HCT116 (cell line): ENCODE measurements at regions not wholly inside any gene's neighbourhood (a gene's known extent, or its start where the extent isn't known, plus 50 kb on each side); places are given as distances from the start of the nearest gene placed in this dataset.

Experiments used
- ATAC-seq: fragments of 200-7000 bp; cut with Tn5 transposase; 2 replicates; pipeline ENCODE4 v1.9.1; 2020; ENCODE audit warnings: mild to moderate bottlenecking, moderate library complexity
- BruUV-seq: library from RNA; stranded (reverse); fragments of 400-500 nt; replicated peaks from 2 replicates; lab custom pipeline; 2021; lab: Mats Ljungman, UMichigan
- CTCF ChIA-PET: fragments of 300-600 bp; sonication (Branson Sonifier 250); formaldehyde crosslinking; loops from one replicate; lab custom pipeline; 2021; ENCODE audit warnings: antibody characterized with exemption; lab: Charles Lee
- POLR2A ChIA-PET: fragments of 300-600, 350-600 bp; sonication (Branson Sonifier 250); formaldehyde crosslinking; loops from one replicate; lab custom pipeline; 2021; ENCODE audit warnings: antibody characterized with exemption; lab: Charles Lee
- RAD21 ChIA-PET, 2 experiments: fragments of 300-600 bp; sonication (Branson Sonifier 250); formaldehyde crosslinking; loops; one replicate each; lab custom pipeline; 2023; ENCODE audit warnings: low total read pairs in 2 of 2; ENCODE audit not compliant: uncharacterized antibody in 2 of 2, unreplicated experiment in 2 of 2, low non-redundant PET in 1 of 2; lab: Charles Lee
- DNase-seq: peaks from one replicate; pipeline ENCODE4 v3.0.0-alpha.2; 2010; ENCODE audit warnings: low read depth, low spot score
- H2AFZ ChIP-seq: fragments of 200-600 bp; shearing (Covaris generic), sonication (generic); 2 replicates; pipeline ENCODE4 v1.6.1; 2017; ENCODE audit warnings: low read depth, mixed run types, mixed read lengths, antibody characterized with exemption, low read length; ENCODE audit not compliant: poor library complexity, severe bottlenecking
- H3K27ac ChIP-seq: 2 replicates; pipeline ENCODE4 v1.5.1; 2012; ENCODE audit warnings: low read depth, low read length
- H3K27me3 ChIP-seq: fragments of 200-600 bp; sonication (generic); 2 replicates; pipeline ENCODE4 v1.6.1; 2016; ENCODE audit warnings: mixed run types, low read length, mixed read lengths; ENCODE audit not compliant: insufficient read depth
- H3K36me3 ChIP-seq, 2 experiments: fragments of 200-500 bp in 1 of 2; fragments of 200-600 bp in 1 of 2; sonication (Bioruptor generic) in 1 of 2; sonication (generic) in 1 of 2; 2 replicates each; pipeline versions ENCODE4 v1.5.1 to v1.6.1; 2014 to 2016; ENCODE audit warnings: low read length in 2 of 2, inconsistent platforms in 1 of 2, mixed read lengths in 1 of 2, mixed run types in 1 of 2; ENCODE audit not compliant: insufficient read depth in 2 of 2, control insufficient read depth in 1 of 2
- H3K4me1 ChIP-seq, 2 experiments: fragments of 200-600 bp in 1 of 2; sonication (generic) in 1 of 2; 2 replicates each; pipeline versions ENCODE4 v1.5.1 to v1.6.1; 2012 to 2017; ENCODE audit warnings: low read length in 2 of 2, inconsistent platforms in 1 of 2, mild to moderate bottlenecking in 1 of 2, mixed read lengths in 1 of 2, mixed run types in 1 of 2, moderate library complexity in 1 of 2; ENCODE audit not compliant: insufficient read depth in 2 of 2, control insufficient read depth in 1 of 2
- H3K4me2 ChIP-seq: fragments of 200-600 bp; sonication (generic); 2 replicates; pipeline ENCODE4 v1.6.1; 2017; ENCODE audit warnings: mixed run types, low read length, mixed read lengths
- H3K4me3 ChIP-seq, 2 experiments: fragments of 200-600 bp in 1 of 2; sonication (generic) in 1 of 2; replicated peaks in 1 of 2; 2 replicates each; pipeline ENCODE4 v1.5.1; 2011 to 2016; ENCODE audit warnings: low read length in 2 of 2, control low read depth in 1 of 2, low read depth in 1 of 2, mild to moderate bottlenecking in 1 of 2, mixed read lengths in 1 of 2, mixed run types in 1 of 2
- H3K79me2 ChIP-seq: fragments of 200-600 bp; sonication (generic); 2 replicates; pipeline ENCODE4 v1.6.1; 2017; ENCODE audit warnings: mild to moderate bottlenecking, mixed run types, low read length, moderate library complexity, mixed read lengths; ENCODE audit not compliant: insufficient read depth
- H3K9ac ChIP-seq: fragments of 200-600 bp; sonication (generic); 2 replicates; pipeline ENCODE4 v1.6.1; 2016; ENCODE audit warnings: low read length, mixed read lengths
- H3K9me2 ChIP-seq: fragments of 200-600 bp; sonication (generic), shearing (Covaris generic); 2 replicates; pipeline ENCODE4 v1.6.1; 2017; ENCODE audit warnings: mixed run types, mild to moderate bottlenecking, moderate library complexity; ENCODE audit not compliant: insufficient read depth
- H3K9me3 ChIP-seq, 2 experiments: fragments of 200-500 bp in 1 of 2; fragments of 200-600 bp in 1 of 2; sonication (Bioruptor generic) in 1 of 2; sonication (generic) in 1 of 2; 2 replicates each; pipeline ENCODE4 v1.6.1; 2014 to 2017; ENCODE audit warnings: low read length in 2 of 2, mixed read lengths in 2 of 2, inconsistent platforms in 1 of 2, low read depth in 1 of 2, mild to moderate bottlenecking in 1 of 2, mixed run types in 1 of 2, moderate library complexity in 1 of 2; ENCODE audit not compliant: control insufficient read depth in 1 of 2, insufficient read depth in 1 of 2
- H4K20me1 ChIP-seq: fragments of 200-600 bp; sonication (generic), shearing (Covaris generic); 2 replicates; pipeline ENCODE4 v1.6.1; 2017; ENCODE audit warnings: mixed run types, mild to moderate bottlenecking, moderate library complexity; ENCODE audit not compliant: insufficient read depth
- CBX3 ChIP-seq: IDR thresholded peaks from 2 replicates; pipeline ENCODE4 v1.6.1; 2012; ENCODE audit warnings: low read depth
- CEBPB ChIP-seq: IDR thresholded peaks from 2 replicates; pipeline ENCODE4 v1.6.1; 2012; ENCODE audit warnings: low read depth
- ELF1 ChIP-seq: IDR thresholded peaks from 2 replicates; pipeline ENCODE4 v1.6.1; 2012; ENCODE audit warnings: low read depth, borderline replicate concordance
- EZH2 ChIP-seq: fragments of 200-600 bp; sonication (generic); IDR thresholded peaks from 2 replicates; pipeline ENCODE4 v1.6.1; 2017; ENCODE audit warnings: antibody characterized with exemption, mixed run types
- EZH2phosphoT487 ChIP-seq: fragments of 200-600 bp; IDR thresholded peaks from 2 replicates; pipeline ENCODE4 v1.6.1; 2018; ENCODE audit warnings: antibody characterized with exemption, borderline replicate concordance
- FOSL1 ChIP-seq: IDR thresholded peaks from 2 replicates; pipeline ENCODE4 v1.6.1; 2012; ENCODE audit warnings: low read depth
- POLR2AphosphoS5 ChIP-seq: IDR thresholded peaks from 2 replicates; pipeline ENCODE4 v1.6.1; 2011; ENCODE audit warnings: mild to moderate bottlenecking, low read depth, low read length, moderate library complexity
- RAD21 ChIP-seq: IDR thresholded peaks from 2 replicates; pipeline ENCODE4 v1.6.1; 2012; ENCODE audit warnings: low read depth, mild to moderate bottlenecking
- SIN3A ChIP-seq: IDR thresholded peaks from 2 replicates; pipeline ENCODE4 v1.6.1; 2012; ENCODE audit warnings: low read depth
- SP1 ChIP-seq: IDR thresholded peaks from 2 replicates; pipeline ENCODE4 v1.6.1; 2012; ENCODE audit warnings: low read depth
- YY1 ChIP-seq: IDR thresholded peaks from 2 replicates; pipeline ENCODE4 v1.6.1; 2011; ENCODE audit warnings: low read length, low read depth, moderate library complexity, mild to moderate bottlenecking; ENCODE audit not compliant: insufficient replicate concordance; ENCODE audit errors: extremely low read depth
- ZBTB33 ChIP-seq: IDR thresholded peaks from 2 replicates; pipeline ENCODE4 v1.6.1; 2011; ENCODE audit warnings: mild to moderate bottlenecking, low read length, moderate library complexity; ENCODE audit not compliant: insufficient replicate concordance; ENCODE audit errors: extremely low read depth
- ZFX ChIP-seq: fragments of 450-650 bp; IDR thresholded peaks from 2 replicates; pipeline ENCODE4 v1.6.1; 2017
- ZNF274 ChIP-seq: fragments of 200-500 bp; sonication (Bioruptor generic); IDR thresholded peaks from 2 replicates; pipeline ENCODE4 v1.6.1; 2014; ENCODE audit warnings: mild to moderate bottlenecking, low read depth, low read length, inconsistent platforms
- intact Hi-C: fragments of 100-400 bp; cut with micrococcal nuclease; formaldehyde crosslinking; loops from 2 replicates; pipeline ENCODE4 v1.10.0; 2022
- TF ChIP-seq, protein P1 (sequence below): IDR thresholded peaks from 2 replicates; pipeline ENCODE4 v1.6.1; 2012; ENCODE audit warnings: low read depth
- TF ChIP-seq, protein P2 (sequence below), 3 experiments: fragments of 200-600 bp in 1 of 3; sonication (generic) in 1 of 3; IDR thresholded peaks in 2 of 3; conservative IDR thresholded peaks in 1 of 3; 2 replicates each; pipeline ENCODE4 v1.5.1; 2012 to 2017; ENCODE audit warnings: low read depth in 2 of 3, low read length in 2 of 3, antibody characterized with exemption in 1 of 3, borderline replicate concordance in 1 of 3, control low read depth in 1 of 3, mild to moderate bottlenecking in 1 of 3, mixed read lengths in 1 of 3, mixed run types in 1 of 3, moderate library complexity in 1 of 3; ENCODE audit not compliant: insufficient read depth in 1 of 3
- TF ChIP-seq, protein P3 (sequence below): IDR thresholded peaks from 2 replicates; pipeline ENCODE4 v1.6.1; 2012

GRCh38 chr1:112061901-112062320, 72.4 kb upstream of the KCND3 start:
- ATAC-seq (no peak), DNase-seq (no peak)
- CTCF ChIA-PET, result no interaction called here
- no peak overlapping the region for H3K9ac ChIP-seq
- no peaks in the 10 kb centered on the region for H3K79me2 ChIP-seq
- H3K4me1 ChIP-seq, result no peaks in the 10 kb centered on the region
- intact Hi-C loops, result no loop called here
- H3K27me3 ChIP-seq, result peaks cover 55% of the 10 kb centered on the region
- H3K9me2 ChIP-seq, result no peaks in the 10 kb centered on the region
- H2AFZ ChIP-seq, result no peak overlapping the region
- H4K20me1 ChIP-seq, result no peaks in the 10 kb centered on the region
- no peak for TF ChIP-seq SIN3A
- no peak for TF ChIP-seq EZH2
- TF ChIP-seq FOSL1, result no peak
- TF ChIP-seq, protein P1, sequence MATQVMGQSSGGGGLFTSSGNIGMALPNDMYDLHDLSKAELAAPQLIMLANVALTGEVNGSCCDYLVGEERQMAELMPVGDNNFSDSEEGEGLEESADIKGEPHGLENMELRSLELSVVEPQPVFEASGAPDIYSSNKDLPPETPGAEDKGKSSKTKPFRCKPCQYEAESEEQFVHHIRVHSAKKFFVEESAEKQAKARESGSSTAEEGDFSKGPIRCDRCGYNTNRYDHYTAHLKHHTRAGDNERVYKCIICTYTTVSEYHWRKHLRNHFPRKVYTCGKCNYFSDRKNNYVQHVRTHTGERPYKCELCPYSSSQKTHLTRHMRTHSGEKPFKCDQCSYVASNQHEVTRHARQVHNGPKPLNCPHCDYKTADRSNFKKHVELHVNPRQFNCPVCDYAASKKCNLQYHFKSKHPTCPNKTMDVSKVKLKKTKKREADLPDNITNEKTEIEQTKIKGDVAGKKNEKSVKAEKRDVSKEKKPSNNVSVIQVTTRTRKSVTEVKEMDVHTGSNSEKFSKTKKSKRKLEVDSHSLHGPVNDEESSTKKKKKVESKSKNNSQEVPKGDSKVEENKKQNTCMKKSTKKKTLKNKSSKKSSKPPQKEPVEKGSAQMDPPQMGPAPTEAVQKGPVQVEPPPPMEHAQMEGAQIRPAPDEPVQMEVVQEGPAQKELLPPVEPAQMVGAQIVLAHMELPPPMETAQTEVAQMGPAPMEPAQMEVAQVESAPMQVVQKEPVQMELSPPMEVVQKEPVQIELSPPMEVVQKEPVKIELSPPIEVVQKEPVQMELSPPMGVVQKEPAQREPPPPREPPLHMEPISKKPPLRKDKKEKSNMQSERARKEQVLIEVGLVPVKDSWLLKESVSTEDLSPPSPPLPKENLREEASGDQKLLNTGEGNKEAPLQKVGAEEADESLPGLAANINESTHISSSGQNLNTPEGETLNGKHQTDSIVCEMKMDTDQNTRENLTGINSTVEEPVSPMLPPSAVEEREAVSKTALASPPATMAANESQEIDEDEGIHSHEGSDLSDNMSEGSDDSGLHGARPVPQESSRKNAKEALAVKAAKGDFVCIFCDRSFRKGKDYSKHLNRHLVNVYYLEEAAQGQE, result no peak
- TF ChIP-seq ELF1, result no peak
- TF ChIP-seq, protein P2, sequence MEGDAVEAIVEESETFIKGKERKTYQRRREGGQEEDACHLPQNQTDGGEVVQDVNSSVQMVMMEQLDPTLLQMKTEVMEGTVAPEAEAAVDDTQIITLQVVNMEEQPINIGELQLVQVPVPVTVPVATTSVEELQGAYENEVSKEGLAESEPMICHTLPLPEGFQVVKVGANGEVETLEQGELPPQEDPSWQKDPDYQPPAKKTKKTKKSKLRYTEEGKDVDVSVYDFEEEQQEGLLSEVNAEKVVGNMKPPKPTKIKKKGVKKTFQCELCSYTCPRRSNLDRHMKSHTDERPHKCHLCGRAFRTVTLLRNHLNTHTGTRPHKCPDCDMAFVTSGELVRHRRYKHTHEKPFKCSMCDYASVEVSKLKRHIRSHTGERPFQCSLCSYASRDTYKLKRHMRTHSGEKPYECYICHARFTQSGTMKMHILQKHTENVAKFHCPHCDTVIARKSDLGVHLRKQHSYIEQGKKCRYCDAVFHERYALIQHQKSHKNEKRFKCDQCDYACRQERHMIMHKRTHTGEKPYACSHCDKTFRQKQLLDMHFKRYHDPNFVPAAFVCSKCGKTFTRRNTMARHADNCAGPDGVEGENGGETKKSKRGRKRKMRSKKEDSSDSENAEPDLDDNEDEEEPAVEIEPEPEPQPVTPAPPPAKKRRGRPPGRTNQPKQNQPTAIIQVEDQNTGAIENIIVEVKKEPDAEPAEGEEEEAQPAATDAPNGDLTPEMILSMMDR (IDR thresholded peaks at IDR 0.05 in 2 of 3, conservative IDR thresholded peaks at IDR 0.05 in 1 of 3; ENCODE audit: borderline replicate concordance in 1 of 3, insufficient read depth in 1 of 3, low read depth in 2 of 3, low read length in 2 of 3), result no peak
- TF ChIP-seq RAD21, result no peak
- no peak for TF ChIP-seq CEBPB
- TF ChIP-seq, protein P3, sequence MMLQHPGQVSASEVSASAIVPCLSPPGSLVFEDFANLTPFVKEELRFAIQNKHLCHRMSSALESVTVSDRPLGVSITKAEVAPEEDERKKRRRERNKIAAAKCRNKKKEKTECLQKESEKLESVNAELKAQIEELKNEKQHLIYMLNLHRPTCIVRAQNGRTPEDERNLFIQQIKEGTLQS, result no peak
- TF ChIP-seq EZH2phosphoT487, result no peak
- TF ChIP-seq ZFX, result no peak
- TF ChIP-seq YY1, result no peak
- TF ChIP-seq ZNF274, result no peak
- no peak for TF ChIP-seq SP1
- no peak for TF ChIP-seq ZBTB33
- no peak for TF ChIP-seq POLR2AphosphoS5
- TF ChIP-seq CBX3, result no peak
- no TSS peak for BruUV-seq
- RAD21 ChIA-PET, result no interaction called here
- no peak overlapping the region for H3K27ac ChIP-seq
- POLR2A ChIA-PET, result no interaction called here
- no peaks in the 10 kb centered on the region for H3K36me3 ChIP-seq
- no peaks in the 10 kb centered on the region for H3K9me3 ChIP-seq
- H3K4me3 ChIP-seq, result no peak overlapping the region
- no peak overlapping the region for H3K4me2 ChIP-seq
